ENCODE measurements at regions not wholly inside any gene's neighbourhood (a gene's known extent, or its start where the extent isn't known, plus 50 kb on each side); places are given as distances from the start of the nearest gene placed in this dataset.

DNA sequence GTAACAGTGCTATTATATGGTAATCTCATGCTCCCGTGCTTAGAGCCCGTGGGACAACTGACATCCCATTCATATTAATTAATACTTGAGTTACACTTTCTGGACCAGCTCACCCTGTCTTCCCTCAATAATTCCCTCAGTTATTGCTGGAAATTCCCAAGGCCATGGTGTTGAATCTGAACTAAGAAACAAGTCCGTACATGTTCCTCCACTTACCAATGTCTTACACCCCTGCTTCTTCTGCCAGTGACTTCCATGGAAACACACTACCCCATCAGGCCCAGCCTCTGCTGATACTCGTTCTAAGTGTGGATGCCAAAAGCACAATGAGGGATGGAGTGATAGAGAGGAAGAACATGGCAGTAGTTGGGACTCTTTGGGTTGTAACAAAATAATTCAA is 193.7 kb downstream of the RND3 start:
- no peak overlapping the region for H3K4me3 ChIP-seq
- no peak for TF ChIP-seq EP300 (IDR thresholded peaks at IDR 0.05)
- TF ChIP-seq, protein P1, sequence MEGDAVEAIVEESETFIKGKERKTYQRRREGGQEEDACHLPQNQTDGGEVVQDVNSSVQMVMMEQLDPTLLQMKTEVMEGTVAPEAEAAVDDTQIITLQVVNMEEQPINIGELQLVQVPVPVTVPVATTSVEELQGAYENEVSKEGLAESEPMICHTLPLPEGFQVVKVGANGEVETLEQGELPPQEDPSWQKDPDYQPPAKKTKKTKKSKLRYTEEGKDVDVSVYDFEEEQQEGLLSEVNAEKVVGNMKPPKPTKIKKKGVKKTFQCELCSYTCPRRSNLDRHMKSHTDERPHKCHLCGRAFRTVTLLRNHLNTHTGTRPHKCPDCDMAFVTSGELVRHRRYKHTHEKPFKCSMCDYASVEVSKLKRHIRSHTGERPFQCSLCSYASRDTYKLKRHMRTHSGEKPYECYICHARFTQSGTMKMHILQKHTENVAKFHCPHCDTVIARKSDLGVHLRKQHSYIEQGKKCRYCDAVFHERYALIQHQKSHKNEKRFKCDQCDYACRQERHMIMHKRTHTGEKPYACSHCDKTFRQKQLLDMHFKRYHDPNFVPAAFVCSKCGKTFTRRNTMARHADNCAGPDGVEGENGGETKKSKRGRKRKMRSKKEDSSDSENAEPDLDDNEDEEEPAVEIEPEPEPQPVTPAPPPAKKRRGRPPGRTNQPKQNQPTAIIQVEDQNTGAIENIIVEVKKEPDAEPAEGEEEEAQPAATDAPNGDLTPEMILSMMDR (IDR thresholded peaks at IDR 0.05), result no peak
- TF ChIP-seq POLR2A (IDR thresholded peaks at IDR 0.05), result no peak
- TF ChIP-seq POLR2AphosphoS5 (IDR thresholded peaks at IDR 0.05), result no peak
- H3K27me3 ChIP-seq, result no peaks in the 10 kb centered on the region
- H3K36me3 ChIP-seq, result no peaks in the 10 kb centered on the region
- DNase-seq (ENCODE audit: low spot score in 2 of 2), result no peak
- no peak overlapping the region for H3K27ac ChIP-seq
- peaks cover 6% of the 10 kb centered on the region for H3K4me1 ChIP-seq
- 59% methylated on average over 4 of the region's 4 CpGs for WGBS
- peaks cover 9% of the 10 kb centered on the region for H3K9me3 ChIP-seq

DNA sequence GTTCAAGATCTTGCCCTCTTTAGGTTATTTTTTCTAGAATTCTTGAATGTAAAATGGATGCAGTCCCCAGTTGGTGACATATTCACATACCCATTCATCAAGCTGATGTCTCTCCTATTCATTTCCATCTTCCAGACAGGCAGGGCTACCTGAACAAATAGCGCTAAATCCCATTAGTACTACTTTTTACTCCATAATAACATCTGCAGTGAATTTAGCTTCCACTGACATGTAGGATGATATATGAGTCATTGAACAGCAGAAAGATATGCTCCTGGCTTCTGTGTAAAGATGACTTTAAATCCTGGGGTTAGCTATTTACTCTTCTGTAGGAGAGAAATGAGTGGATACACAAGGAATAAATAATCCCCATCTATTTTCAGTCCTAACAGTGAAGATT is 194.7 kb downstream of the RND3 start:
- H3K27me3 ChIP-seq, result no peaks in the 10 kb centered on the region
- peaks cover 9% of the 10 kb centered on the region for H3K9me3 ChIP-seq
- WGBS, result 92% methylated on average over 1 of the region's 1 CpG
- H3K4me3 ChIP-seq, result no peak overlapping the region
- no peak for DNase-seq (ENCODE audit: low spot score in 2 of 2)
- peaks cover 6% of the 10 kb centered on the region for H3K4me1 ChIP-seq
- no peak overlapping the region for H3K27ac ChIP-seq
- no peak for TF ChIP-seq POLR2A (IDR thresholded peaks at IDR 0.05)
- no peak for TF ChIP-seq EP300 (IDR thresholded peaks at IDR 0.05)
- TF ChIP-seq POLR2AphosphoS5 (IDR thresholded peaks at IDR 0.05), result no peak
- TF ChIP-seq, protein P1 (IDR thresholded peaks at IDR 0.05), result no peak
- H3K36me3 ChIP-seq, result no peaks in the 10 kb centered on the region

DNA sequence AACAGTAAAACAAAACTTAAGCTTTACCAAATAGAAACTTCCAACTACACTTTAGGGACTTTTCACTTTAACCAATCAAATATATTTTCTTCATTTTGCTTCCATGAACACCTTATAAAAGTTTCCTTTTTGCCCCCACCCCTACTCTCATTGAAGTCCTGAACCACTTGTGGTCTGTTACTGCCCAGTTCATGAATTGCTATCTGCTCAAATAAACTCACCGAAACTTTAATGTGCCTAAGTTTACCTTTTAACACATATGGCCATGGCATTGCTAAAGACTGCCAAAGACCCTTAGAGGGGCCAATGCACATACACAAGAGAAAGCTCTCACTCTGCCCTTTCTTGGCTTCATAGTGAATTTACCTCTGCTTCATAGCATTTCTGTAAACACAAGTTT is 195.3 kb downstream of the RND3 start:
- no peak for DNase-seq (ENCODE audit: low spot score in 2 of 2)

DNA sequence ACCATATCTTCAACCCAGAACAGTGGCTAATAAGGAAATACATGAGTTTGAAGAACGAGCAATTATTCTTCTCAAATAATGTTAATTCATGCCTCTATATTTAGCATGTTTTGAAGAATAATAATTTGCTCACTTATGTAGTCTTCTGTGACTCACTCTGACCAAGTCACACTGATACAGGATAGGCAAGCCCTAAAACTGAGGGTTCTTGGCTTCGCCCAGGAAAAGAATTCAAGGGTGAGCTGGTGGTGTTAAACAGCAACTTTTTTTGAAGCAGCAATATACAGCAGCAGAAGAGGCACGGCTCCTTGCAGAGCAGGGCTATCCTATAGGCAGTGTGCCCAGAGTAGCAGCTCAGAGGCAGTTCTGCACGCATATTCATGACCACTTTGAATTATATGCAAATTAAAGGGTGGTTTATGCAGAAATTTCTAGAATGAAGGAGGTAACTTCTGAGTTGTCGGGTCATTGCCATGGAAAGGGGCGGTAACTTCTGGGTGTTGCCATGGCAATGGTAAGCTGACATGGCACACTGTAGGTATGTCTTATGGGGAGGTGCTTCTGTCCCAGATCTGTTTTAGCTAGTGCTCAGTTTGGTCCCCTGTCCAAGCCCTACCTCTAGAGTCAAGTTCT is 200.6 kb downstream of the RND3 start:
- no peak overlapping the region for H3K4me3 ChIP-seq
- H3K9me3 ChIP-seq, result peaks cover 4% of the 10 kb centered on the region
- H3K4me1 ChIP-seq, result peaks cover 9% of the 10 kb centered on the region
- H3K27ac ChIP-seq, result no peak overlapping the region
- no peak for TF ChIP-seq POLR2A (IDR thresholded peaks at IDR 0.05)
- TF ChIP-seq, protein P1 (IDR thresholded peaks at IDR 0.05), result no peak
- TF ChIP-seq POLR2AphosphoS5 (IDR thresholded peaks at IDR 0.05), result no peak
- TF ChIP-seq EP300 (IDR thresholded peaks at IDR 0.05), result no peak
- WGBS, result 86% methylated on average over 6 of the region's 6 CpGs
- H3K27me3 ChIP-seq, result no peaks in the 10 kb centered on the region
- no peaks in the 10 kb centered on the region for H3K36me3 ChIP-seq
- DNase-seq (ENCODE audit: low spot score in 2 of 2), result no peak

More for the DNA sequence above, 195.3 kb downstream of the RND3 start:
- Histone ChIP-seq H3K4me1 (peaks cover 6% of the 10 kb centered on the region), H3K9me3 (peaks cover 9% of the 10 kb centered on the region), H3K27me3 (no peaks in the 10 kb centered on the region), H3K27ac (no peak overlapping the region), H3K4me3 (no peak overlapping the region), H3K36me3 (no peaks in the 10 kb centered on the region)
- WGBS, result 95% methylated on average over 1 of the region's 1 CpG
- no peak for TF ChIP-seq POLR2AphosphoS5 (IDR thresholded peaks at IDR 0.05)
- TF ChIP-seq EP300 (IDR thresholded peaks at IDR 0.05), result no peak
- TF ChIP-seq, protein P1 (IDR thresholded peaks at IDR 0.05), result no peak
- no peak for TF ChIP-seq POLR2A (IDR thresholded peaks at IDR 0.05)

DNA sequence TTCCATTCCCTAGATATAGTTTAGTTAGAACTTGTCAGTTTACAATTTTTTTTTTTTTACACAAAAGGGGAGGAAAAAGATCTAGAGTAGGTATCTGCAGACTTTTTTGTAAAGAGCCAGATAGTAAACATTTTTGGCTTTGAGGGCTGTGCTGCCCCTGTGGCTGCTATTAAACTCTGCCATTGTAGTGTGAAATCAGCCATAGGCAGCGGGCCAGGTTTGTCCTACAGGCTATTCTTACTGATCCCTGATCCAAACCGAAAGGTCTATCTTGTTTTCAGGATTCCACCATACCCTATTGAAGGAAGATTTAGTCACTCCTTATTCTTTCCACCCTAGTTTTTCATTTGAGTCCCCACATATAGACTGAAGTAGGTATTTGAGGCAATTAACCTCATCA is 203.4 kb downstream of the RND3 start:
- TF ChIP-seq POLR2A (IDR thresholded peaks at IDR 0.05) (no peak), POLR2AphosphoS5 (IDR thresholded peaks at IDR 0.05) (no peak), EP300 (IDR thresholded peaks at IDR 0.05) (no peak)
- TF ChIP-seq, protein P1 (IDR thresholded peaks at IDR 0.05), result no peak
- Histone ChIP-seq H3K27me3 (no peaks in the 10 kb centered on the region), H3K4me1 (peaks cover 22% of the 10 kb centered on the region), H3K36me3 (no peaks in the 10 kb centered on the region), H3K27ac (no peak overlapping the region), H3K9me3 (no peaks in the 10 kb centered on the region), H3K4me3 (no peak overlapping the region)
- 91% methylated on average over 2 of the region's 2 CpGs for WGBS
- DNase-seq (ENCODE audit: low spot score in 2 of 2), result no peak

Measured in suprapubic skin (tissue), 4 donors.